GM19239 (cell line): ENCODE measurements at regions not wholly inside any gene's neighbourhood (a gene's known extent, or its start where the extent isn't known, plus 50 kb on each side); places are given as distances from the start of the nearest gene placed in this dataset.
"Not testable (repeated sequence)": the region's sequence is repeated elsewhere in the genome, so short reads cannot be mapped to it uniquely, and the experiment has no call there.

Experiments used
- DNase-seq: peaks from one replicate; pipeline ENCODE4 v3.0.0; 2011; ENCODE audit warnings: low spot score; ENCODE audit not compliant: insufficient read length
- FAIRE-seq: peaks from 2 replicates; lab custom pipeline; 2011; peaks lifted over from hg19 to GRCh38; lab: Jason Lieb, UNC

DNA sequence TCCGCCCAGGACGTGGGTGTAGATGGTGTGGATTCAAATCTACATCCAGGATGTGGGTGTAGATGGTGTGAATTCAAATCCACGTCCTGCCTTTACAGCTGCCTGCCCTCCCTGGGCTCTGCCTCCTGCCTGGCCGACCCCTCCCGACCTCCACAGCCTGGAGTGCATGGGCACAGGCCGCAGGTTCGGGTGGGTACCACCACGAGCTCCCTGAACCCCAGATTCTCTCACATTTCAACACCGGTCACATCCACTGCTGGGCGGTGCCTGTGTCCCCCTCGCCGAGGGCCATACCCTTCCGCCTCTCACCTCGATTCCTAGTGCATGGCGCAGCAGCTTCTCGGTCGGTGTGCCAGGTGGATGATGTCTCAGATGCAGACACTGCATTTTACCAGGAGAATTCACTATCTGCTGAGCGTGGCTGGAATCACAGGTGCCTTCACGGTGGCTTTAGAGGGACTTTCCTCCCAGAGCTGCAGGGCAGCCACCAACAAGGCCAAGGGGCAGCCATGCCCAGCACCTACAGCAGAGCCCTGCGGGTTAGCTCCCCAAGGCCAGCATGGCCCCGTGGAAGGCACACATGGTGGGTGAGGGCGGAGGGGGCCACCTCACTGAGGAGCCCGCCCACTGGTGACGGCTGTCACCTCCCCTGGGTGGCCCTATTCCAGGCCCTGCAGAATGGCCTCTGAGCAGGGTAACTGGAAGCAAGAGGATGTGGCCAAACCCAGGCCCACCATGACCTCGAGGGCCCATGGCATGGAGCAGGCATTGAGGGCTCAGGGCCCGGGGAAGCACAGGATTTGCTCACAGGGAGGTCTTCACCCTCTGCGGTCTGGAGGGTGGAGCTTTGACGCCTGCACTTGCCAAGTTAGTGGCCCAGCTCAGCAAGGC, 638.5 kb downstream of the TBC1D22A start:
- DNase-seq (no peak), FAIRE-seq (no peak)

DNA sequence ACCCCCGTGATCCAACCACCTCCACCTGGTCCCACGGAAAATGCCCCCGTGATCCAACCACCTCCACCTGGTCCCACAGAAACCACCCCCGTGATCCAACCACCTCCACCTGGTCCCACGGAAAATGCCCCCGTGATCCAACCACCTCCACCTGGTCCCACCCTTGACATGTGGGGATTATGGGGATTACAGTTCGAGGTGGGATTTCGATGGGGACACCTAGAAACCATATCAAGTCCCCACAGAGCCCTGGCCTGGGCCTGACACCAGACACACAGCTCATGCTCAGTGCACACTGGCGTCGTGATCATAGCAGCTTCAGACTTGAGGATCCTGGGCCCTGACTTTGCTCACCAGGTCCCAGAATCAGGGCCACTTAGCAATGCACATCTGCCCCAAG, 637.7 kb downstream of the TBC1D22A start:
- not testable (repeated sequence) for DNase-seq, FAIRE-seq

DNA sequence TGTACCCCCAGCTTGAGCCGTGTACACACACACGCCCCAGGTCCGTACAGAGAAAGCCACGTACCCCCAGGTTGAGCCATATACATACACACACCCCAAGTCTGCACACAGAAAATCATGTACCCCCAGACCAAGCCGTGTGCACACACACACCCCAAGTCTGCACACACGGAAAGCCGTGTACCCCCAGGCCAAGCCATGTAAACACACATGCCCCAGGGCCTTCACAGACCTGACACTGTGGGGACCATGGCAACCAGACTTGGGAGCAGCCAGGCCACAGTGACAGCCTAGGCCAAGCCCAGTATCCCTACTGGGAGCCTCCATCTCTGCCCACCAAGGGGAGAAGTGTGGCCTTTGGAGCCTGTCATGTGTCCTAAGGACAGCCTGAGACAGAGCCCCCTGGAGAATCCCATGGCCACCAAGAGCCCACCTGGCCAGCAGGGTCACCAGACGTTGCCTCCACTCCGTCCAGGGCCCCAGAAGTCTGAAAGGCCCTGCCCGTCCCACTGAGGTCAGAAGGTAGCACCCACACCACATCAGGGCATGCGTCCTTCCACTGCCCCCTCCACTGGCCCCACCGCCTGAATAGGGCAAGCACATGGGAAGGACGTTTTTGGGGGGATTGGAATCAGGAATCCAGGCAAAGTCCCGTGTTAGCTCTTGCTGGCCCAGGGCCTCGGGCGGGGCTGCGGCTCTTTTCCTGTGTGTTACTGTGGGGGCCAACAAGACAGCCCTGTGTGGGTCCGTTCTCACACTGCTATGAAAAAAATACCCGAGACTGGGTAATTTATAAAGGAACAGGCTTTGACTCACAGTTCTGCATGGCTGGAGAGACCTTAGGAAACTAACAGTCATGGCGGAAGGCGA, 636.7 kb downstream of the TBC1D22A start:
- DNase-seq (no peak), FAIRE-seq (no peak)

DNA sequence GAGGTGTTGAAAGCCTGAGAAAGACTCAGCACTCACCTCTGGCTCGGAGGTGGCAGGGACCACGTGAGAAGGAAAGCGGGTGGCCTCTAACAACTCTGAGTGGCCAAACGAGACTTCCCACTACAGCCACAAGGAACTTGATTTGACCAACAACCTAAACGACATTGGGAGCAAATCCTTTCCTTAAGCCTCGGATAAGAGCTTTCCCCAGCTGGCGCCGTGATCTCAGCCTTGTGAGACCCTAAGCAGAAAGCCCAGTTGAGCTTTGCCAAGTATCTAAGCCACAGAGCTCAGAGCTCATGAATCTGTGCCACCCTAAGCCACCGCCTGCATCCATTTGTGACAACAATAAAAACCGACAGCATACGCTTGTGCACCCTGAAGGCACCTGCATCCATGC, 636.0 kb downstream of the TBC1D22A start:
- FAIRE-seq (no peak), DNase-seq (no peak)

DNA sequence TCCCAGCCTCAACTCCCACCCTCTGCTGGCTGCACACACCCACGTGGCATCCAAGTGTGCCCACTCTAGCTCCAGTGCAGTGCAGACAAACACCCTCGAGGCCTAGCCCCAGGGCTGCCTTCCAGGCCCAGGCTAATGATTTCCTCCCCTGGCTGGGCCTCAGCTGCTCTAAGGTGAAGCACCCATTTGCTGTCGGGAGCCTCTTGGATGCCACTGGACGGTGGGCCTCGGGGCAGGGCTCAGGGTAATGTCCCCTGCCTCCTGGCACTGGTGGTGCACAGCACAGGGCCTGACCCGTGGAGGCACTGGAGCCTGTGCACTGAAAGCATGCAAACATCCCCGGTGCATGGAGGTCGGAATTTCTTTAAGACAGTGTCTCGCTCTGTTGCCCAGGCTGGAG, 635.2 kb downstream of the TBC1D22A start:
- FAIRE-seq (no peak), DNase-seq (no peak)

DNA sequence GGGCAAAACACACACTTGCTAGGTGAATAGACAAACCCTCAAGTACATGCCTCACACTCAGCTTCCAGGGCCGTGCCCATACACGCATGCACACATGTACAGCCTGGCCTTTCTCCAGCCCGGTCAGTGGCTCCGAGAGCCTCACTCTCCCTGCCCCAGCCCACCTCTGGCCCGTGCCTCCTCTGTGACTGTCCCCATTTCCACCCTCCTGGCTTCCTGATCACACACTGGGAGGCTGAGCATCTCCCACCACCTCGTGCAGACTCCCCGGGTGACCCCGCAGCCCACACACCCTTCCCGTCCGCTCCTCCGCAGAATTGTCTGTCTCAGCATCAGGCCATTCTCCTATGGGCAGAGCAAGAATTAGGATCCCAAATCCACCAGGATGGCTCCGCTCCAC, 634.1 kb downstream of the TBC1D22A start:
- FAIRE-seq (no peak), DNase-seq (no peak)

DNA sequence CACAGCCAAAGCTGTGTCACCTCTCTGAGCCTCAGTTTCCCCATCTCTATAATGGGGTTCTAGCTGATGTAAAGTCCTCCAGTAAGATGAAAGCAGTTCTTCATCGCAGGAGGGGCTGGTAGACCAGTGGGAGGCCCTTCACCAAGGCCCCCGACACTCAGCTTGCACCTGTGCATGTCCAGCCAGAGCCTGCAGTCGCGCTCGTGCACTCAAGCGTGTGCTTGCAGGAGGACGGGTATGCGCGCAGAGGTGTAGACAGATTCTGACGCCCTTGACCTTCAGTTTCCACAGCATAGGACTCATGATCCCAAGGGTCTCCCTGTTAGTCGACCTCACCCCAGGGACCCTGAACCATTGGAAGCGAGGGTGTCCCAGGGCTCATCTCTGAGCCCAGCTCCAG, 633.7 kb downstream of the TBC1D22A start:
- no peak for DNase-seq
- no peak for FAIRE-seq

DNA sequence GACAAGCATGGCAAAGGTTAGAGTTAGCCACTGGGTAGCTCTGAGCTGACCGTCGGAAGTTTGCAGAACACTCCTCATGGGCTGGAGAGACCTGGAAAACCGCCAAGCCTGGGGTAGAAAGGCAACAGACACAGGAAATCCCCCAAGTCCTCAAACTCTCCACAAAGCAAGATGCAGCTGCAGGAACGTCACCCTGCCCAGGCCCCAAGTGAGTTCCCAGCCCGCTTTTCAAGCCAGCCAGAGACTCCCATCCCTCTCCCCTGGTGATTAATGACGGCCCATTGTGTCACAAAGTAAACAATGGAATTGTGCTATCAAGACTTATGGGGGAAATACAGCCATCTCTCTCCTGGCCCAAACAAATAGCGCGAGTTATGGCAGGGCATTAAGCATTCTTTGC, 633.0 kb downstream of the TBC1D22A start:
- DNase-seq: no peak
- no peak for FAIRE-seq

DNA sequence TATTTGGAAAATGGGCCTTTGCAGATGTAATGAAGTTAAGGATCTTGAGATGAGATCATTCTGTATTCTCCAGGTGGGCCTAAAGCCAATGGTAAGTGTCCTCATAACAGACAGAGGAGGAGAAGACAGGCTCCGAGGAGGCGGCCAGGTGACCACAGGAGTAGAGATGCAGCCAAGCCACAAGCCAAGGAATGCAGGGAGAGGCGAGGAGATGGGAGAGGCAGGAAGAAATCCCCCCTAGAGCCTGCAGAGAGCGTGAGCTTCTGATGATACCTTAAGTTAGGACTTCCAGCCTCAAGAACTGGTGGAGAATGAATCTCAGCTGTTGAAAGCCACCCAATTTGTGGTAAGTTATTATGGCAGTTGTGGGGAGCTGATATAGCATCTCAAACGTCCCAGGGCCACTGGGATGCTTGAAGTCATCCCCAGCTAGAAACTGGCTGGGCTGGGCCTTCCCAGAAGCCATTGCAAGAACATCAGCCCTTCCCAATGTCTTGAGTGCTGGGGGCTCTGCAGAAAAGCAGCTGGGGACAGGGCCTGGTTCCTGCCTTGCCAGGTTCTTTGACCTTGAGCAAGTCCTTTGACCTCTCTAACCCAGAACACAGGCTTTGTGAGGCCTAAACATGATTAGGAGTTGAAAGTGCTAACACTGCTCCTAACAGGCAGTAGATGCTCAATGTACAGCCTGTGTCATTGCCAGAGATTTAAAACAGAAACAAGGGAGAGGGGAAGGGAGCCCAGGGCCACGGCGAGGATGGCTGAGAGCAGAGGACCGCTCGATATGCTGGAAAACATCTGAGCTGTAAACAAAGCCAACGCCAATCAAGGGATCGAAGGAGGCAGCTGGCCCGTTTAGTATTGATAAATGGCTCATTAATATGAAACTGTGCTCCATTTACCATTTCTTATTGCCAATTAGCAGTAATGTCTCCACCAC, 632.3 kb downstream of the TBC1D22A start:
- DNase-seq (no peak), FAIRE-seq (no peak)

DNA sequence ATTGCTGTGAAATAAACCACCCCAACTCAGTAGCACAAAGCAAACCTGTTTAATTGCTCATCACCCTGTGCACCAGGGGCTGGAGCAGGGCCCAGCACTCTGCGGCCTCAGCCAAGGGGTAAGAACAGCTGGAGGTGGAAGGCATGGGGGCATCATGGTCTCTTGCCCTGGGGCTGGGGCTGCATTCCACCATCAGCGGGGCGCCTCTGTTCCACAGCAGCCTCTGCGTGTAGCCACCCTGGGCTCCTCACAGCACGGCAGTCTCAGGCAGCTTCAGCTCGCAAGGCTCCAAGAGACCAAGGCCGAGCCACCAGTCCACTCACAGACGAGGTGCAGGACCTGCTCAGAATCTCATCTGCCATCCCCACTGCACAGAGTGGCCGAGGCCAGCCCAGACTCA, 630.7 kb downstream of the TBC1D22A start:
- DNase-seq (no peak), FAIRE-seq (no peak)

DNA sequence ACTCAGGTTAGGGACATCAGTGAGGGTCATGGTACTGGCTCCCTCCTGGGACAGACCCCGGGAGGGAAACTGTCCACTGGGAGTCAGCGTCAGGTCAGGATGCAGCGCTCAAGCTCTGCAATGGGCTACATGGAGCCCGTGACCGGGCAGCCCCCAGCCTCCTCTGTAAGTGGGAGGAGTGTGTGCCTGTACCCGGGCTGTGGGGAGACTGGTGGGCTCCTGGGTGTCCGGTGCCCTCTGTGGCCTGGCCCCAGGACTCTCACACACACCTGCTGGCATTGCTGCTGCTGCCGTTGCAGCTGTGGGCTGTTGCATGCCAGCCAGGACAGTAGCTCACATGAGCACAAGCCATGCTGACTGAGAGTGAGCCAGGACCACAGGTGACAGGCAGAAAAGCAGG, 630.3 kb downstream of the TBC1D22A start:
- FAIRE-seq (no peak), DNase-seq (no peak)

DNA sequence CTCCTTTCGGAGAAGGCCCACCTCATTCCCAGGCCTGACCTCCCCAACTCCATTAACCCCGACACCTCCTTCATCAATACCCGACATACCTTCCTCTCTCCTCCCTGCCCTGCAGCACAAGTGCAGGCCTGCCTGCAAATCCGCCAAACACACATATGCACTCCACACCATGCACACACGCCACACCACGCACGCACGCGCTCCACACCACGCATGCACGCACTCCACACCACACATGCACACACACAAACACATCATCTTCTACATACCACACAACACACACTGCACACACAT, 629.6 kb downstream of the TBC1D22A start:
- no peak for DNase-seq
- no peak for FAIRE-seq

DNA sequence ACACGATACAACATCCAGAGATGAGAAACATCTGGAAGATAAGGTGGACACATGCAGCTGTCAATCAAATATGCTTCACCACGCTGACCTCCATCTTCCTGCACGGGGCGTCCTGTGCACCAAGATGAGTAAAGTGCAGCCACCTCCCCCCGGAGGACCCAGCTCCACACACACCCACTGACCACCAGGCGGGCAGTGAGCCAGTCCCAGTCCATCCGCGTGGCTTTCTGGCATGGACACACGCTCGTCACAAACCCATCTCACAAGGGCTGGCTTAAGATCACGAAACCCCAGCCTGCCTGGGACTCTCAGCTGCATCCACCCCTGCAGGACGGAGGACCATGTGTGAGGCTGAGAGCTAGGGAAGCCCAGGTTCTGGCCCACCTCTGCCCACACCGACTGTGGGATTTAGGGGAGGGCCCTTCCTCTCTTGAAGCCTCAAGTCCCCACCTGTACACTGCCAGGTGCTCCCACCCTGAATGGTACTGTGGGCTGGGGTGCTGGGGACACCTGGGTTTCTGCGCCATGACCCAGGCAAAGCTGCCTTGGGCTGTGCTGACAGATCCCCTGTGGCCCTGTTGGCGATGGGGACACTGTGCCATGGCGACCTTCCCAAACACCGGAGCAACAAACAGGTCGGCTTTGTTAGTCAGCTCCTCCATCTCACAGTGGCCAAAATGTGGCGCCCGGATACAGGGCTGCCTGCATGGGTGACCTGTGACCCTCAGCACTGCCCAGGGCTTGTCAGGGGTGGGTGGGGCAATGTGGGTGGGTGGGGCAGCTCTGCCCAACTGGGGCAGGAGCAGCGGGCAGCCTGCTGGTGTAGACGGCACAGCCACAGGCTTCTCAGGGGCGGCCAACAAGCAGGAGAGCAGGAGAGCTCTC, 629.0 kb downstream of the TBC1D22A start:
- DNase-seq (no peak), FAIRE-seq (no peak)

DNA sequence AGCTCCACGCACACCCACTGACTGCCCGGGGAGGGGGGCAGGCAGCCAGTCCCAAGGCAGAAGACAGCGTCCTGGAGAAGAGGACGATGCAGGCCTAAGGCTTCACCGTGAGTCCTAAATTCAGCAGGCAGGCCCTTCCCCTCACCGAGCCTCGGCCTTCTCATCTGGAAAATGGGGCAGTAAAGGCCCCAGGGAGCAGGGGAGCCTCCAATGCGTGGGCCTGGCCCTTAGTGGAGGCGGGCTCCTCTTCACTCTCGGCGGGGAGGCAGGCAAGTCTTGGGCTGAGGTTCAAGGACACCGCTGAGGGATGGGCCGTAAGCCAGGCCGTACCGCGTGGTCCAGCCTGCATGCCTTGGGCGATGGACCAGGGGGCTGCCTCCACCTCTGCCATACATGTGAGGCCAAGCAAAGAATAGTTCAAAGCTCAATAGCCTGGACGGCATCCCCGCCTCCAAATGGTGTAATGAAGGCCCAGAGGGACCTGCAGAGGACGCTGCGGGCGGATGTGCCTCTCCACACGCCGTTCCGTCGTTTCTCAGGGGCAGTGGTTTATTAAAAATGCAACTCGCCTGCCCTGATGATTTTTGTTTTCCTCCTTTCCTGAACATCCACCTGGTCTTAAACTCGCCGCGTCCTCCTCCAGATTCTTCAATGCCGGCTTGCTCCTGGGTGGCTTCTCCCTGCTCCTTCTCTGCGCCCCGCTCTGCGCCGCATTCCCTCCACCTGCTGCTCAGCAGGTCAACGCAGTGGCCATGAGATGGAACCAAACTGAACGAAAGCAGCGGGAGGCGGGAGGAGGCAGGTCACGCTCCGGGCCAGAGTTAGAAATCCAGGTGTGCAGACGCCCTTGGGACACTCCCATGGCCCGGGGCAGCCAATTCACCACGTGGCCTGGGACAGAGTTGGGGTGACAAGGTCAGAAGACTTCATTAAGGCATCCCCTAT, 627.8 kb downstream of the TBC1D22A start:
- DNase-seq (no peak), FAIRE-seq (no peak)

DNA sequence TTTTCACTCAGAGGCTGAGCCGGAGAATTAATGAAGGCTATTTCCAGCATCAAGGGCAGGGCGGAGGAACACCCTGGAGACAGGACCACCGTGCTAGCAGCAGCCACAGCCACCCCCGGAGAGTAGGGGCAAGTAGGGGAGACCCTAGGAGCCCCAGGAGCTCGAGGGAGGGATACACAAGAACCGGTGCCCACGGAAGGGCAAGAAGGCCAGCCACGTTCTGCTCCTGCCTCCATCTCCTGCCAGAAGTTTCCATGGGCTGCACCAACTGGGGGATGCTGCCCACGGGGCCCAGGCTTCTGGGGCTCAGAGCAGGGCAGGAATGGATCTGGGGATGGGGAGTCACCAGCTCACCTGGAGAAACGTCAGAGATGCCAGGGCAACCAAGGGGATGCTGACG, 626.8 kb downstream of the TBC1D22A start:
- no peak for DNase-seq
- no peak for FAIRE-seq

DNA sequence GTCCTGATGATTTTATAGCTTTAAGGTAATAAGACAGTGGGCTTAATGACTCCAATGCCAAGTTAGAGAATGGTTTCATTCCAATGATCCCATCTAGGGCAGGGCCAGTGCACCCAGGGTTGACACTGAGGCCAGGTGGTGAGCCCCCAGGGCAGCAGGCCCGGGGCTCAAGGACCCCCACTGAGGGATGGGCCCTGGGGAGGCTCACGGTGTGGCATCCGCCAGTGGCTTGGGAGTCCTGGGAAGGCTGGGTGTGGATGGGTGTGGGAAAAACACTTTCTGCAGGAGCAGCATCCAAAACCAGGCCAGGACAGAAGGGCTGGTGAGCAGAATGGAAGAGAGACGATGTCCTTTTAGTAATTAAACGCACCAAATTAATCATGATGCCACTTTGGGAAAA, 626.3 kb downstream of the TBC1D22A start:
- DNase-seq (no peak), FAIRE-seq (no peak)

DNA sequence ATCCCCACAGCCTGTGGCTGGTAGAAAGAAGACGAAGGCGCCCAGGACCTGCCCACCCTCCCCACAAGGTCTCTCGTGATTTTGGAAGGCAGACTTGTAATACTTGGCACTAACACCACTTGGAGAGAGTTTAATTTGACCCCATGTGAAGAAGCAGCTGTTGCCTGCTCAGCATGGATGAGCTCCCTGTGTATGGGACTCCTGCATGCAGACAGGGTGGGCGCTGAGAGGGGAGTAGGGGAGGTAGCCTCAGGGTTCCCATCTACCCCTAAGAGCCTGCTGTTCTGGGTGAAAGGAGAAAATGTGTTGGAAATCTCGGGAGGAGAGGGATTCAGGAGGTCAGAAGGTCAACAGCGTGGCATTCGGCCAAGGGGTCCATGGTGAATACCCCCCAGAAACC, 625.9 kb downstream of the TBC1D22A start:
- DNase-seq (no peak), FAIRE-seq (no peak)

DNA sequence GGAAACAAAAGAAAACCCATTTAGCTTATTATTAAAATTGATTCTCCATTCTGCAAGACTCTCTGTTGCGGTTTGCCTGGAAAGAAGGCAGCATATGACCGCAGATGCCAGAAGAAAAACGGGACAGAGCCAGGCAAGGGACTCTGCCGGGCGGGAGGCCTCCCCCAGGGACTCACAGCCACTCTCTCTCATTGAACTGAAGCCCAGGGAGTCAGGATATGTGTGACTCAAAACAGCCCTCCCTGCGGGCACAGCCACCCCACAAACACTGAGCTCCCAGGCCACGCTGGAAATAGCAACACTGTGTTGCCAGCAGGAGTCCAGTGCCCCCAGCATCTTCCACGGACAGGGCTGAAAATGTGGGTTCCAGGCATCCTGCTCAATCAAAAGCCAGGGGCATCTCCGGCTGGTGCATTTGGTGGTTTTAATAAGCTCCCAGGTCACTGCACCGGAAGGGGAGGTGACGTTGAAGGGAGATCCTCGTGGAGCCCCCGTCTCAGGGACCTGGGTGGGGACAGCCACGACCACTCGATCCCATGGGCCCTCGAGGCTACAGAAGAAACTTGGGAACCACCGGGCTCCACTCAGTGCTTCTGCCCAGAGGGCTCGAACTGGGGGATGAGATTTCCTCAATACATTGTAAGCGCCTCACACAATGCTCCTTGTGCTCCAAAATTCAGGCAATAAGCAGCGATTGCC, 624.5 kb downstream of the TBC1D22A start:
- DNase-seq: no peak
- no peak for FAIRE-seq
